GM12878 (cell line): ENCODE measurements at regions not wholly inside any gene's neighbourhood (a gene's known extent, or its start where the extent isn't known, plus 50 kb on each side); places are given as distances from the start of the nearest gene placed in this dataset.

Source experiments
- ATAC-seq: fragments of 200-7000 bp; cut with Tn5 transposase; 3 replicates; pipeline ENCODE4 v1.9.1; 2020; ENCODE audit warnings: mild to moderate bottlenecking, moderate library complexity
- BruUV-seq: library from RNA; stranded (reverse); fragments of 400-500 nt; replicated peaks from 2 replicates; lab custom pipeline; 2021; lab: Mats Ljungman, UMichigan
- CTCF ChIA-PET: fragments of 300-600 bp; sonication (Branson Sonifier 250); formaldehyde crosslinking; extraction: SDS; loops from one replicate; lab custom pipeline; 2021; ENCODE audit warnings: inconsistent platforms; lab: Yijun Ruan, JAX
- POLR2A ChIA-PET: fragments of 350-600 bp; formaldehyde crosslinking; extraction: SDS; loops from one replicate; lab custom pipeline; 2021; ENCODE audit warnings: inconsistent platforms; lab: Charles Lee
- RAD21 ChIA-PET: fragments of 300-600 bp; sonication (Branson Sonifier 250); formaldehyde crosslinking; loops from one replicate; lab custom pipeline; 2023; ENCODE audit warnings: antibody characterized with exemption; ENCODE audit not compliant: unreplicated experiment; lab: Charles Lee
- SMC1A ChIA-PET: fragments of 300-600 bp; sonication (Branson Sonifier 250); formaldehyde crosslinking; loops from one replicate; lab custom pipeline; 2023; ENCODE audit not compliant: unreplicated experiment, uncharacterized antibody; lab: Charles Lee
- DNase-seq: peaks from one replicate; pipeline ENCODE4 v3.0.0-alpha.2; 2011; ENCODE audit warnings: low read depth, low spot score
- FAIRE-seq: peaks from 3 replicates; lab custom pipeline; 2011; peaks lifted over from hg19 to GRCh38; lab: Jason Lieb, UNC
- H2AFZ ChIP-seq: 2 replicates; pipeline ENCODE4 v1.6.0; 2011; ENCODE audit warnings: low read depth, low read length, control low read depth; ENCODE audit not compliant: control insufficient read depth
- H3K27ac ChIP-seq: 2 replicates; pipeline ENCODE4 v1.5.1; 2011; ENCODE audit warnings: control low read depth; ENCODE audit not compliant: control insufficient read depth, insufficient read depth
- H3K27me3 ChIP-seq, 2 experiments: replicated peaks in 1 of 2; 2 replicates each; pipeline versions ENCODE4 v1.6.0 to v1.6.1; 2011; ENCODE audit warnings: low read length in 1 of 2; ENCODE audit not compliant: control insufficient read depth in 2 of 2, insufficient read depth in 2 of 2
- H3K36me3 ChIP-seq, 2 experiments: 2 replicates each; pipeline ENCODE4 v1.5.1; 2011; ENCODE audit warnings: low read length in 1 of 2; ENCODE audit not compliant: control insufficient read depth in 2 of 2, insufficient read depth in 2 of 2
- H3K4me1 ChIP-seq: 2 replicates; pipeline ENCODE4 v1.6.1; 2011; ENCODE audit warnings: mild to moderate bottlenecking, low read length, moderate library complexity, mixed read lengths; ENCODE audit not compliant: control insufficient read depth, insufficient read depth
- H3K4me2 ChIP-seq: 2 replicates; pipeline ENCODE4 v1.6.0; 2011; ENCODE audit warnings: control low read depth; ENCODE audit not compliant: control insufficient read depth, insufficient read depth
- H3K4me3 ChIP-seq: fragments of 200-600 bp; sonication (generic); 2 replicates; pipeline ENCODE4 v1.5.1; 2016
- H3K79me2 ChIP-seq: 2 replicates; pipeline ENCODE4 v1.6.0; 2011; ENCODE audit warnings: low read length; ENCODE audit not compliant: control insufficient read depth, insufficient read depth
- H3K9ac ChIP-seq: 2 replicates; pipeline ENCODE4 v1.8.0; 2011; ENCODE audit warnings: low read length, control low read depth, mixed read lengths; ENCODE audit not compliant: control insufficient read depth, insufficient read depth
- H3K9me3 ChIP-seq: replicated peaks from 3 replicates; pipeline ENCODE4 v1.5.1; 2011; ENCODE audit warnings: mild to moderate bottlenecking, low read length; ENCODE audit not compliant: control insufficient read depth, insufficient read depth
- H4K20me1 ChIP-seq: 2 replicates; pipeline ENCODE4 v1.6.0; 2011; ENCODE audit not compliant: control insufficient read depth, insufficient read depth
- CBX5 ChIP-seq: sonication (generic); IDR thresholded peaks from 2 replicates; pipeline ENCODE4 v1.6.1; 2016; ENCODE audit warnings: low read depth, moderate library complexity, mild to moderate bottlenecking, inconsistent platforms
- CTCF ChIP-seq, 3 experiments: IDR thresholded peaks in 2 of 3; conservative IDR thresholded peaks in 1 of 3; 2 replicates each; pipeline ENCODE4 v1.5.1; 2011; ENCODE audit warnings: low read depth in 3 of 3, low read length in 3 of 3, mild to moderate bottlenecking in 3 of 3, control low read depth in 2 of 3, moderate library complexity in 2 of 3, inconsistent platforms in 1 of 3, mixed read lengths in 1 of 3; ENCODE audit not compliant: control insufficient read depth in 2 of 3, insufficient read depth in 1 of 3; ENCODE audit errors: extremely low read depth in 1 of 3
- DPF2 ChIP-seq: fragments of 450-650 bp; IDR thresholded peaks from 2 replicates; pipeline ENCODE4 v1.6.1; 2017; ENCODE audit warnings: mild to moderate bottlenecking
- ETV6 ChIP-seq, 2 experiments: fragments of 450-650 bp in 1 of 2; IDR thresholded peaks in 1 of 2; conservative IDR thresholded peaks in 1 of 2; 2 replicates each; pipeline ENCODE4 v1.6.1; 2014; ENCODE audit warnings: antibody characterized with exemption in 1 of 2, borderline replicate concordance in 1 of 2, low read depth in 1 of 2, mild to moderate bottlenecking in 1 of 2, moderate library complexity in 1 of 2
- EZH2 ChIP-seq: IDR thresholded peaks from 2 replicates; pipeline ENCODE4 v1.6.1; 2012; ENCODE audit warnings: low read depth, mild to moderate bottlenecking, control low read depth, inconsistent platforms, low read length, borderline replicate concordance; ENCODE audit not compliant: control insufficient read depth
- FOS ChIP-seq: IDR thresholded peaks from 3 replicates; pipeline ENCODE4 v1.6.1; 2011; ENCODE audit warnings: borderline replicate concordance; ENCODE audit not compliant: insufficient read length; ENCODE audit errors: extremely low read depth
- JUNB ChIP-seq: IDR thresholded peaks from 2 replicates; pipeline ENCODE4 v1.6.1; 2016; ENCODE audit warnings: antibody characterized with exemption, mild to moderate bottlenecking
- KLF5 ChIP-seq: fragments of 450-650 bp; IDR thresholded peaks from 2 replicates; pipeline ENCODE4 v1.6.1; 2014; ENCODE audit warnings: mild to moderate bottlenecking; ENCODE audit not compliant: partially characterized antibody
- MYB ChIP-seq: fragments of 150-350 bp; IDR thresholded peaks from 2 replicates; pipeline ENCODE4 v1.6.1; 2014; ENCODE audit warnings: mild to moderate bottlenecking, low read depth, low read length, borderline replicate concordance
- NRF1 ChIP-seq: conservative IDR thresholded peaks from 2 replicates; pipeline ENCODE4 v1.6.1; 2011; ENCODE audit warnings: mild to moderate bottlenecking, low read depth, low read length, improper control_type of control experiment
- POLR2AphosphoS5 ChIP-seq: IDR thresholded peaks from 2 replicates; pipeline ENCODE4 v1.6.1; 2011; ENCODE audit warnings: mild to moderate bottlenecking, low read length, inconsistent platforms
- RAD51 ChIP-seq: fragments of 450-650 bp; IDR thresholded peaks from 2 replicates; pipeline ENCODE4 v1.6.1; 2016; ENCODE audit warnings: moderate library complexity, mild to moderate bottlenecking, inconsistent platforms
- SKIL ChIP-seq: fragments of 450-650 bp; IDR thresholded peaks from 2 replicates; pipeline ENCODE4 v1.6.1; 2017; ENCODE audit warnings: mild to moderate bottlenecking, low read depth, inconsistent platforms; ENCODE audit not compliant: poor library complexity, severe bottlenecking
- SMARCA5 ChIP-seq: fragments of 450-650 bp; IDR thresholded peaks from 2 replicates; pipeline ENCODE4 v1.6.1; 2017; ENCODE audit warnings: mild to moderate bottlenecking
- SRF ChIP-seq, 2 experiments: IDR thresholded peaks; 2 replicates each; pipeline ENCODE4 v1.6.1; 2011; ENCODE audit warnings: low read depth in 2 of 2, low read length in 2 of 2, mild to moderate bottlenecking in 1 of 2, moderate library complexity in 1 of 2
- TCF12 ChIP-seq: IDR thresholded peaks from 2 replicates; pipeline ENCODE4 v1.6.1; 2011; ENCODE audit warnings: low read depth, mild to moderate bottlenecking, low read length
- WRNIP1 ChIP-seq: IDR thresholded peaks from 2 replicates; pipeline ENCODE4 v1.6.1; 2011; ENCODE audit warnings: low read depth, low read length, improper control_type of control experiment, borderline replicate concordance
- YBX1 ChIP-seq: fragments of 450-650 bp; IDR thresholded peaks from 2 replicates; pipeline ENCODE4 v1.6.1; 2016; ENCODE audit warnings: antibody characterized with exemption
- ZBTB4 ChIP-seq: fragments of 450-650 bp; formaldehyde crosslinking; IDR thresholded peaks from 2 replicates; pipeline ENCODE4 v1.4.0; 2022; ENCODE audit warnings: mild to moderate bottlenecking, moderate library complexity
- ZNF24 ChIP-seq: fragments of 450-650 bp; IDR thresholded peaks from 2 replicates; pipeline ENCODE4 v1.6.1; 2017; ENCODE audit warnings: antibody characterized with exemption, mild to moderate bottlenecking
- whole genome bisulfite sequencing: methylation state at CpG from one replicate; pipeline ENCODE4 v1.1.6; 2016; ENCODE audit warnings: low lambda C conversion rate; ENCODE audit not compliant: insufficient replicate concordance, insufficient coverage; ENCODE audit errors: missing lambda C conversion rate; 5-methylcytosine and 5-hydroxymethylcytosine counted together
- in situ Hi-C: fragments of 300-500 bp; cut with MboI; formaldehyde crosslinking; loops from 9 replicates; pipeline ENCODE4 v1.14.3; 2018; ENCODE audit warnings: mixed read lengths
- intact Hi-C: fragments of 100-400 bp; cut with micrococcal nuclease; formaldehyde crosslinking; loops from one replicate; pipeline ENCODE4 v1.14.2; 2022; ENCODE audit not compliant: unreplicated experiment

- CTCF ChIA-PET = no interaction called here
- Histone ChIP-seq H3K36me3 (no peaks in the 10 kb centered on the region), H3K4me2 (no peak overlapping the region), H3K4me3 (no peak overlapping the region), H3K4me1 (no peaks in the 10 kb centered on the region), H3K9ac (no peak overlapping the region), H3K27me3 (no peaks in the 10 kb centered on the region), H2AFZ (no peak overlapping the region), H3K79me2 (no peaks in the 10 kb centered on the region), H4K20me1 (no peaks in the 10 kb centered on the region), H3K27ac (no peak overlapping the region), H3K9me3 (no peaks in the 10 kb centered on the region)
- in situ Hi-C loops = no loop called here
- no peak for FAIRE-seq
- DNase-seq = no peak
- POLR2A ChIA-PET = no interaction called here
- RAD21 ChIA-PET = no interaction called here
- WGBS = 24% methylated on average over 6 of the region's 6 CpGs
- SMC1A ChIA-PET = no interaction called here
- no peak for TF ChIP-seq ETV6 (conservative IDR thresholded peaks at IDR 0.05 in 1 of 2, IDR thresholded peaks at IDR 0.05 in 1 of 2; ENCODE audit: borderline replicate concordance in 1 of 2, low read depth in 1 of 2)
- no peak for TF ChIP-seq WRNIP1
- no peak for TF ChIP-seq MYB
- no peak for TF ChIP-seq RAD51
- no peak for TF ChIP-seq TCF12
- TF ChIP-seq KLF5 = no peak
- no peak for TF ChIP-seq ZNF24
- no peak for TF ChIP-seq NRF1
- TF ChIP-seq FOS = no peak
- TF ChIP-seq JUNB = no peak
- TF ChIP-seq SMARCA5 = no peak
- TF ChIP-seq SKIL = no peak
- no peak for TF ChIP-seq SRF (IDR thresholded peaks at IDR 0.05; ENCODE audit: low read depth in 2 of 2, low read length in 2 of 2)
- TF ChIP-seq CBX5 = no peak
- no peak for TF ChIP-seq EZH2
- TF ChIP-seq CTCF (IDR thresholded peaks at IDR 0.05 in 2 of 3, conservative IDR thresholded peaks at IDR 0.05 in 1 of 3; ENCODE audit: control insufficient read depth in 2 of 3, extremely low read depth in 1 of 3, insufficient read depth in 1 of 3, low read depth in 3 of 3, low read length in 3 of 3) = no peak
- no peak for TF ChIP-seq POLR2AphosphoS5
- TF ChIP-seq DPF2 = no peak
- TF ChIP-seq YBX1 = no peak
- no peak for TF ChIP-seq ZBTB4 (CRISPR knock-in tag)
- no peak for ATAC-seq
- intact Hi-C loops = no loop called here
- no TSS peak for BruUV-seq
These were observed 394.4 kb downstream of the CDH26 start for GRCh38 chr20:60352596-60352995.
